ENCODE measurements at regions not wholly inside any gene's neighbourhood (a gene's known extent, or its start where the extent isn't known, plus 50 kb on each side); places are given as distances from the start of the nearest gene placed in this dataset.

GRCh38 chr3:72290859-72291638 lies 506.1 kb upstream of the PROK2 start:
- H3K27ac ChIP-seq: no peak overlapping the region
- no peak overlapping the region for H3K4me3 ChIP-seq
- H3K36me3 ChIP-seq: no peaks in the 10 kb centered on the region
- TF ChIP-seq EP300 (IDR thresholded peaks at IDR 0.05) (no peak), POLR2A (IDR thresholded peaks at IDR 0.05) (no peak)
- TF ChIP-seq, protein P1, sequence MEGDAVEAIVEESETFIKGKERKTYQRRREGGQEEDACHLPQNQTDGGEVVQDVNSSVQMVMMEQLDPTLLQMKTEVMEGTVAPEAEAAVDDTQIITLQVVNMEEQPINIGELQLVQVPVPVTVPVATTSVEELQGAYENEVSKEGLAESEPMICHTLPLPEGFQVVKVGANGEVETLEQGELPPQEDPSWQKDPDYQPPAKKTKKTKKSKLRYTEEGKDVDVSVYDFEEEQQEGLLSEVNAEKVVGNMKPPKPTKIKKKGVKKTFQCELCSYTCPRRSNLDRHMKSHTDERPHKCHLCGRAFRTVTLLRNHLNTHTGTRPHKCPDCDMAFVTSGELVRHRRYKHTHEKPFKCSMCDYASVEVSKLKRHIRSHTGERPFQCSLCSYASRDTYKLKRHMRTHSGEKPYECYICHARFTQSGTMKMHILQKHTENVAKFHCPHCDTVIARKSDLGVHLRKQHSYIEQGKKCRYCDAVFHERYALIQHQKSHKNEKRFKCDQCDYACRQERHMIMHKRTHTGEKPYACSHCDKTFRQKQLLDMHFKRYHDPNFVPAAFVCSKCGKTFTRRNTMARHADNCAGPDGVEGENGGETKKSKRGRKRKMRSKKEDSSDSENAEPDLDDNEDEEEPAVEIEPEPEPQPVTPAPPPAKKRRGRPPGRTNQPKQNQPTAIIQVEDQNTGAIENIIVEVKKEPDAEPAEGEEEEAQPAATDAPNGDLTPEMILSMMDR (IDR thresholded peaks at IDR 0.05): no peak
- DNase-seq (ENCODE audit: low spot score in 2 of 2): no peak
- H3K9me3 ChIP-seq: no peaks in the 10 kb centered on the region
- 71 to 73% methylated on average over 10 of the region's 10 CpGs for WGBS, 2 donors
- H3K4me1 ChIP-seq: peaks cover 0 to 17% (median 3%) of the 10 kb centered on the region in 4 donors
- no peaks in the 10 kb centered on the region for H3K27me3 ChIP-seq

- Histone ChIP-seq H3K4me3 (peak overlapping the region in 1 of 4 donors; percentile 37), H3K4me1 (peaks cover 0 to 17% (median 3%) of the 10 kb centered on the region in 4 donors), H3K9me3 (no peaks in the 10 kb centered on the region), H3K27me3 (no peaks in the 10 kb centered on the region), H3K27ac (peak overlapping the region in 2 of 4 donors; percentile 9 to 63), H3K36me3 (no peaks in the 10 kb centered on the region)
- TF ChIP-seq EP300 (IDR thresholded peaks at IDR 0.05) (no peak), POLR2A (IDR thresholded peaks at IDR 0.05) (no peak)
- TF ChIP-seq, protein P1 (IDR thresholded peaks at IDR 0.05): no peak
- no peak for DNase-seq (ENCODE audit: low spot score in 2 of 2)
- WGBS, 2 donors: 77 to 81% methylated on average over 4 of the region's 4 CpGs
Observed at GRCh38 chr3:72289692-72290071, 504.7 kb upstream of the PROK2 start.

DNA sequence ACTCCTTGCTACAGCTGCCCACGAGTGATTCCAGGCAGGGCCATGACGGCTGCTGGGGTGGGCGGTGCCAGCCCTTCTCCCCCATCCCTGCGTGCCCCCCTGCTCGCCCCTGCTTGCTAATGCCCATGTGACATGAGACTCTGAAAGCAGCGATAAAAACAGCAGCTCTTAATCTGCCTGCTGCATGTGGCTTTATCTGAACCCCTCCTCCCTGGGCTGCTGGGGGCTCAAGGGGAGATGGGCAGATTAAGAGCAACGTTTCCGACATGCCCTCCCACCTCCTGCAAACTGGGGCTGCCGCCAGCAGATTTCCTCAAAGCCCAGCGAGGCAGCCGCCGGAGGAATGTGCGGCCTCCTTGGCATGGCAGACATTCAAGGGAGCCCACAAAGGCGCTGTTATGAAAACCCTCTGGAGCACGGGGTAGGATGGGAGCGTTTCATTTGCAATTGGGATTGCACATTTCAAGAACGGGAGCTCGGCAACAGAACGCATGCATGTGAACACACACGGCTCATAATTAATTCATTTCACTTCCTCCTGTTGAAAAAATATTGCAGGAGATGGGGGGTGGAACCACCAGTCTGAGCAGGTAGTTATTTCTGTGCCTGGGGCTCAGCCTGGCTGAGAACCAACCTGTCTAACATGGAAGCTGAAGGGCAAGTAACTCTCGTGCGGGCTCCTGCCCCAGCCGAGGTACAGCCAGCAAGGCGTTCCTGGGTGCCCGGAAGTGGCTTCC lies 504.2 kb upstream of the PROK2 start:
- no peaks in the 10 kb centered on the region for H3K36me3 ChIP-seq
- no peaks in the 10 kb centered on the region for H3K27me3 ChIP-seq
- peak overlapping the region in 2 of 4 donors; percentile 9 to 63 for H3K27ac ChIP-seq
- peak overlapping the region in 2 of 4 donors; percentile 36 to 37 for H3K4me3 ChIP-seq
- no peak for DNase-seq (ENCODE audit: low spot score in 2 of 2)
- H3K4me1 ChIP-seq: peaks cover 0 to 17% (median 3%) of the 10 kb centered on the region in 4 donors
- 21 to 33% methylated on average over 24 to 25 of the region's 25 CpGs for WGBS, 2 donors
- TF ChIP-seq, protein P1 (IDR thresholded peaks at IDR 0.05): no peak
- peak in 1 of 2 donors; percentile 51 for TF ChIP-seq EP300 (IDR thresholded peaks at IDR 0.05)
- no peak for TF ChIP-seq POLR2A (IDR thresholded peaks at IDR 0.05)
- H3K9me3 ChIP-seq: no peaks in the 10 kb centered on the region

DNA sequence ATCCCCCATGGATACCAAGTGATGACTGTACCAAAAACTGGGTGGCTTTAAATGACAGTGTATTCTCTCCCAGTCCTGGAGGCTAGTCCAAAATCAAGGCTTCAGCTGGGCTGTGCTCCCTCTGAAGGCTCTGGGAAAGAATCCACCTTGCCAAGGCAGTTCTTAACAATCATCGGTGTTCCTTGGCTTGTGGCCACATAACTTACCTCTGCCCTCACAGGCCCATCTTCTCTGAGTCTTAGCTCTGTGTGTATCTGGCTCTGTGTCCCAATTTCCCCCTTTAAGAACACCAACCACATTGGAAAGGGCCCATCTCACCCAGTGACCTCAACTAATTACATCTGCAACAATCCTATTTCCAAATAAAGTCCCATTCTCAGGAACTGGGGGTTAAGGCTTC lies 503.0 kb upstream of the PROK2 start:
- Histone ChIP-seq H3K27me3 (no peaks in the 10 kb centered on the region), H3K27ac (peak overlapping the region in 1 of 4 donors; percentile 63), H3K4me3 (no peak overlapping the region), H3K9me3 (peaks cover 0 to 5% (median under 1%) of the 10 kb centered on the region in 4 donors), H3K4me1 (peaks cover 0 to 17% (median 3%) of the 10 kb centered on the region in 4 donors), H3K36me3 (no peaks in the 10 kb centered on the region)
- TF ChIP-seq, protein P1 (IDR thresholded peaks at IDR 0.05): no peak
- TF ChIP-seq POLR2A (IDR thresholded peaks at IDR 0.05): no peak
- 33 to 57% methylated on average over 1 of the region's 1 CpG for WGBS, 2 donors
- no peak for DNase-seq (ENCODE audit: low spot score in 2 of 2)

DNA sequence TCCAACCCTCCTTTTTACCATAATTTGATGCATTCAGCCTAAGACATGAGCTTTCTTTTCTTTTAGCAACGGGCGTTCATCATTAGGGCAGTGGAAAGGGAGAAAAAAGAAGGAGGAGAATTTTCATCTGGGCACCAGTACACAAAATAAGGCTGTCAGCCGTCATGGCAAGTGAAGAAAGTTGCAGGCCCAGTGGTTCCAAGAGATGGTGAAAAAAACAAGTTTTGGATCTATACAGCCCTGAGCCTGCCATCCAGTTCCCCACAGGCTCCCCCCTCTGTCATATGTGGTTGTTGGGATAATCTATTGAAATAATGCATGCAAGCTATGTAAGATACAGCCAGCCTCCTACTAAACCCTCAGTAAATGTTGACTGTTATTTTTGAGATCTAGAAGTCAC lies 500.6 kb upstream of the PROK2 start:
- 93 to 96% methylated on average over 3 of the region's 3 CpGs for WGBS, 2 donors
- no peaks in the 10 kb centered on the region for H3K36me3 ChIP-seq
- peaks cover 0 to 17% (median 3%) of the 10 kb centered on the region in 4 donors for H3K4me1 ChIP-seq
- no peak for DNase-seq (ENCODE audit: low spot score in 2 of 2)
- no peaks in the 10 kb centered on the region for H3K27me3 ChIP-seq
- H3K9me3 ChIP-seq: peaks cover 0 to 11% (median 2%) of the 10 kb centered on the region in 4 donors
- no peak overlapping the region for H3K27ac ChIP-seq
- TF ChIP-seq EP300 (IDR thresholded peaks at IDR 0.05) (no peak), POLR2A (IDR thresholded peaks at IDR 0.05) (no peak)
- TF ChIP-seq, protein P1 (IDR thresholded peaks at IDR 0.05): no peak
- H3K4me3 ChIP-seq: no peak overlapping the region
